ENCODE measurements at regions not wholly inside any gene's neighbourhood (a gene's known extent, or its start where the extent isn't known, plus 50 kb on each side); places are given as distances from the start of the nearest gene placed in this dataset.

DNA sequence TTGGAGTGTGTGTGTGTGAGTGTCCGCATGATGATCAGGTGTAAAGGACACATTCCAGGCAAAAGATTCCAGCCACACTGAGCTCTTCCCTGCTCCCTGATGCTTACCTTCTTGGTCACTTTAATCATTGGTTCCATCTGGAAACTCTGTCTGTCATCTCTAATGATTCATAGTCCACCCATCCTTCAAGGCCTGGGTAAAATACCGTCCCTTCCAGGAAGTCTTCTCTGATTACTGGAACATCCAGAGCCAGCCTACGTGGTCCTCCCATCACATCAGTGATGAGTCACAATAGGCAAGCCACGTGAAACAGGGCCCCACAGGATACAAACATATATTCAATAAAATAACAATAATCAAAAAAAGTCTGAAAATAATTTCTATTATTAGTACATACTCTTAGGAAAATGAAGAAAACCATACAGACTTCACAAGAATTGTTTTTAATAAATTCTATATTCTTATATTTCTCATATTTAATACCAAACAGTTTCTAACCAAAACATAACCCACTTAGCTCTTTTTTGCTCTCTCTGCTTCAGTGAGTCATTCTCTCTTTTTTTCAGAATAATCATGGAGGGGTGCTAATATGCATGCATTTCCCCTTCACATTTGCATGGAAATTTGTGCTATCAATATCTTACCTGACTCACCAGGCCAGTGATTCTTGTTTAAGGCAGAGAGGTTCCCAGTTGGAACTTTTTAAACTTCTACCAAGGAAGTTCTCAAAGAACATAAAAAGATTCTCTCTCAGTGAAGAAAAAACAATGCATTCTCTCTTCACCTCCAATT, 263.2 kb downstream of the TOX3 start:
- Histone ChIP-seq H3K27me3 (ENCODE audit: control insufficient read depth, insufficient read depth, low read length) (no peaks in the 10 kb centered on the region), H3K27ac (ENCODE audit: low read depth, low read length) (no peak overlapping the region), H3K4me3 (ENCODE audit: low read depth, low read length) (no peak overlapping the region), H3K9me3 (ENCODE audit: control insufficient read depth, insufficient read depth, low read length) (no peaks in the 10 kb centered on the region; the same call in none of the 2 replicates)
- POLR2A ChIA-PET: no interaction called here
- CTCF ChIA-PET: no interaction called here
- DNase-seq (ENCODE audit: low read depth, low spot score): no peak
- TF ChIP-seq, protein P1, sequence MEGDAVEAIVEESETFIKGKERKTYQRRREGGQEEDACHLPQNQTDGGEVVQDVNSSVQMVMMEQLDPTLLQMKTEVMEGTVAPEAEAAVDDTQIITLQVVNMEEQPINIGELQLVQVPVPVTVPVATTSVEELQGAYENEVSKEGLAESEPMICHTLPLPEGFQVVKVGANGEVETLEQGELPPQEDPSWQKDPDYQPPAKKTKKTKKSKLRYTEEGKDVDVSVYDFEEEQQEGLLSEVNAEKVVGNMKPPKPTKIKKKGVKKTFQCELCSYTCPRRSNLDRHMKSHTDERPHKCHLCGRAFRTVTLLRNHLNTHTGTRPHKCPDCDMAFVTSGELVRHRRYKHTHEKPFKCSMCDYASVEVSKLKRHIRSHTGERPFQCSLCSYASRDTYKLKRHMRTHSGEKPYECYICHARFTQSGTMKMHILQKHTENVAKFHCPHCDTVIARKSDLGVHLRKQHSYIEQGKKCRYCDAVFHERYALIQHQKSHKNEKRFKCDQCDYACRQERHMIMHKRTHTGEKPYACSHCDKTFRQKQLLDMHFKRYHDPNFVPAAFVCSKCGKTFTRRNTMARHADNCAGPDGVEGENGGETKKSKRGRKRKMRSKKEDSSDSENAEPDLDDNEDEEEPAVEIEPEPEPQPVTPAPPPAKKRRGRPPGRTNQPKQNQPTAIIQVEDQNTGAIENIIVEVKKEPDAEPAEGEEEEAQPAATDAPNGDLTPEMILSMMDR (IDR thresholded peaks at IDR 0.05; ENCODE audit: low read depth, low read length): no peak

DNA sequence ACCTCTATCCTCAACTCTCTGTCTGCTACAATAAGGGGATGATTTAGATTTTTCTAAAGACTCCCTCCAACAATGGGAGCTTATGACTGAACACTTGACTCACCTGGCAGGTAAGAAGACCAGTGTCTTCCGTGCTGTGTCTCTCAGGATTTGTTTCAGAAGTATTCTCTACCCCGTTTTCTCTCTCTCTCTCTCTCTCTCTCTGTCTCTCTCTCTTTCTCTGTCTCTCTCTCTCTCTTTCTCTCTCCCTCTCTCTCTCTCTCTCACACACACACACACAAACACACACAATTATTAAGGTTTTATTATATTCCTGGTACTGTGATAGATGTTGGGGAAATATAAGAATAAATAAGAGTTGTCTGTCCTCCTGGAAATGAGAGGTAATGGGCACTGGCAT, 263.9 kb downstream of the TOX3 start:
- CTCF ChIA-PET: no interaction called here

DNA sequence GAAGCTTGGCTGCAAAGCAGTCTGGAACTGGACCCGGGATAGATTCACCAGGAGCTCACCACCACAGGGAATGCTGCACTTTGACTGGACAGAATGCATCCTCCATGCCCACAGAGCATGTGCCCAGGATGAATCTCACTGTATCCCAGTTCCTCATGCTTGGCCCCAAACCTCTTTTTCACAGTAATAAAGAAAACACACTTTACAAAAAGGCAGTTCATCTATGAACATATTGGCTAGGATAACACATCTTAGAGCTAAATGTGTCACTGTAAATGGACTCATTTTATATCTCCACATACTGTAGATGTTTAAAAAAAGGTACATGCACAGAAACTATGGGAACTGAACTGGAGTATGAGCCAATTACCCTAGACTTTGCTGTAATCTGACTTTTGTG, 266.9 kb downstream of the TOX3 start:
- no peaks in the 10 kb centered on the region; the same call in none of the 2 replicates for H3K9me3 ChIP-seq (ENCODE audit: control insufficient read depth, insufficient read depth, low read length)
- no peak for DNase-seq (ENCODE audit: low read depth, low spot score)
- ChIA-PET CTCF (no interaction called here), POLR2A (no interaction called here)
- TF ChIP-seq, protein P1 (IDR thresholded peaks at IDR 0.05; ENCODE audit: low read depth, low read length): no peak
- no peaks in the 10 kb centered on the region for H3K27me3 ChIP-seq (ENCODE audit: control insufficient read depth, insufficient read depth, low read length)
- no peak overlapping the region for H3K4me3 ChIP-seq (ENCODE audit: low read depth, low read length)
- no peak overlapping the region for H3K27ac ChIP-seq (ENCODE audit: low read depth, low read length)

More for the DNA sequence above, 263.9 kb downstream of the TOX3 start:
- no peaks in the 10 kb centered on the region; the same call in none of the 2 replicates for H3K9me3 ChIP-seq (ENCODE audit: control insufficient read depth, insufficient read depth, low read length)
- POLR2A ChIA-PET: no interaction called here
- no peak for DNase-seq (ENCODE audit: low read depth, low spot score)
- H3K27ac ChIP-seq (ENCODE audit: low read depth, low read length): no peak overlapping the region
- no peaks in the 10 kb centered on the region for H3K27me3 ChIP-seq (ENCODE audit: control insufficient read depth, insufficient read depth, low read length)
- TF ChIP-seq, protein P1 (IDR thresholded peaks at IDR 0.05; ENCODE audit: low read depth, low read length): no peak
- H3K4me3 ChIP-seq (ENCODE audit: low read depth, low read length): no peak overlapping the region

DNA sequence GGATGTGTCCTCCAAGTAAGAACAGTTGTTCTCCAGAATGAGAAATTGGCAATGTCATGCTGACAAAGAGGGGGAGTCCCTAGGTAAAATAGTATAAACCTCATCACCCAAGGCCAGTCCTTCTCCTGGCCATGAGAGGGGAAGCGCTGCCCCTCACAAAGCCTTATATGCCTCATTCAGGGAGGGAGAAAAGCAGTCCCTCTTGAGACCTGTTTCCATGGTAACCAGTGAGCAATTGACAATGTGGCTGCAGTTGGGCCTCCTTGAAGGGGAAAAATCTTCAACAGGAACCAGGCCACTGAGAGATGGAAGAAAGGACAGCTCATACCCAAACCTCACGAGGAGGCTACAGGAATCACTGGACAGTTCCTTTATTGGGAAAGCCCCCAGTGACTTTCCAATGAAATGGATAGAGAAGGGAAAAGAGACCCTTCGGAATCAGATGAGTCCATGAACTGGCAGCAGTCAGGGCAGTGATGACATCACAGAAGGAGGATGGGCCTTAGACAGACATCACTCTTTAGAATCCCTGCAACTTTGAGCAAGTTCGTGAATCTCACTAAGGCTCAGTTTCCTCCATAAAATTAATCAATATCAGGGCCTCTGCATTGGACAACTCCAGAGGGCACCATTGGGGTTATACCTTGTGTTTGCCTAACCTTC, 275.7 kb downstream of the TOX3 start:
- Histone ChIP-seq H3K27me3 (ENCODE audit: control insufficient read depth, insufficient read depth, low read length) (no peaks in the 10 kb centered on the region), H3K27ac (ENCODE audit: low read depth, low read length) (no peak overlapping the region), H3K9me3 (ENCODE audit: control insufficient read depth, insufficient read depth, low read length) (no peaks in the 10 kb centered on the region; the same call in 1 of the 2 replicates), H3K4me3 (ENCODE audit: low read depth, low read length) (no peak overlapping the region)
- POLR2A ChIA-PET: no interaction called here
- TF ChIP-seq, protein P1 (IDR thresholded peaks at IDR 0.05; ENCODE audit: low read depth, low read length): no peak
- DNase-seq (ENCODE audit: low read depth, low spot score): no peak
- CTCF ChIA-PET: no interaction called here

DNA sequence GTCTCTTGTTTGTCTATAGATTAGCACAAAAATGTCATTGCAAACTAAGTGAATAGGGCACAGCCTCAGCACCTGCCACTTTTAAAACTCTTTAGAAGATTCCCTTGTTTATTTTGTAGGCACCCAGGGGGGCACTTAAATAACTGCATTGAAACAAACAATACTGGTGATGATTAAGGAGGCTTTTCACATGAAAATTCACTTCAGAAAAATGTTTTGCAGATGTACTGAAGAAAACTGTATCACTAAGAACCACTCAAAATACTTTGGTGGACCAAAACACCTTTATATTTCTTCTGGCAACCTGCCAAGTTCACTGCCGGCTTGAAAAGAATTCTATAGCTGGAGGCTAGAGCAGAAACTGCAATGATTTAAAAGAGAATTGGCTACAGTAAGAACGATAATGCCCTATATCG, 281.5 kb downstream of the TOX3 start:
- ChIA-PET POLR2A (no interaction called here), CTCF (no interaction called here)
- H3K27me3 ChIP-seq (ENCODE audit: control insufficient read depth, insufficient read depth, low read length): no peaks in the 10 kb centered on the region
- peaks cover 2% of the 10 kb centered on the region for H3K9me3 ChIP-seq (ENCODE audit: control insufficient read depth, insufficient read depth, low read length)
- no peak overlapping the region for H3K27ac ChIP-seq (ENCODE audit: low read depth, low read length)
- H3K4me3 ChIP-seq (ENCODE audit: low read depth, low read length): no peak overlapping the region
- no peak for DNase-seq (ENCODE audit: low read depth, low spot score)
- TF ChIP-seq, protein P1 (IDR thresholded peaks at IDR 0.05; ENCODE audit: low read depth, low read length): no peak
